Vagina (tissue), 2 donors: ENCODE measurements at regions not wholly inside any gene's neighbourhood (a gene's known extent, or its start where the extent isn't known, plus 50 kb on each side); places are given as distances from the start of the nearest gene placed in this dataset.

ENCODE experiments used
- DNase-seq, 2 donors: peaks; one replicate each; pipeline ENCODE4 v3.0.0-alpha.2; 2017; ENCODE audit errors: extremely low spot score in 2 of 2
- H3K27ac ChIP-seq: fragments of 200-600 bp; sonication (generic); one replicate; pipeline ENCODE4 v1.5.1; 2019
- H3K27me3 ChIP-seq: fragments of 200-600 bp; sonication (generic); one replicate; pipeline ENCODE4 v1.5.1; 2019
- H3K36me3 ChIP-seq, 2 donors: fragments of 200-600 bp; sonication (generic); one replicate each; pipeline ENCODE4 v1.5.1; 2017 to 2019
- H3K4me1 ChIP-seq: fragments of 200-600 bp; sonication (generic); one replicate; pipeline ENCODE4 v1.5.1; 2019
- H3K4me3 ChIP-seq, 2 donors: fragments of 200-600 bp; sonication (generic); 1 replicate in 1 of 2; 2 replicates in 1 of 2; pipeline ENCODE4 v1.5.1; 2016 to 2019
- H3K9me3 ChIP-seq: fragments of 200-600 bp; sonication (generic); one replicate; pipeline ENCODE4 v1.5.1; 2019
- CTCF ChIP-seq, 3 experiments: fragments of 450-650 bp in 2 of 3; fragments of 200-600 bp in 1 of 3; sonication (generic) in 1 of 3; IDR thresholded peaks; one replicate each; pipeline ENCODE4 v1.5.1; 2017 to 2019; ENCODE audit warnings: antibody characterized with exemption in 3 of 3, mild to moderate bottlenecking in 2 of 3, moderate library complexity in 2 of 3
- POLR2A ChIP-seq, 2 donors: fragments of 450-650 bp; IDR thresholded peaks; one replicate each; pipeline ENCODE4 v1.6.1; 2017; ENCODE audit warnings: antibody characterized with exemption in 2 of 2, mild to moderate bottlenecking in 2 of 2, moderate library complexity in 2 of 2
- POLR2AphosphoS5 ChIP-seq, 2 donors: sonication (generic); formaldehyde crosslinking; IDR thresholded peaks; one replicate each; pipeline ENCODE4 v1.9.0; 2017; ENCODE audit warnings: antibody characterized with exemption in 2 of 2, mild to moderate bottlenecking in 2 of 2, low read depth in 1 of 2; ENCODE audit not compliant: insufficient read depth in 1 of 2
- intact Hi-C: fragments of 100-400 bp; cut with DNase I; formaldehyde crosslinking; loops from one replicate; pipeline ENCODE4 v1.15.1; 2023

- H3K36me3 ChIP-seq = no peaks in the 10 kb centered on the region
- peaks cover 51% of the 10 kb centered on the region for H3K4me1 ChIP-seq
- no peak overlapping the region for H3K4me3 ChIP-seq
- H3K27ac ChIP-seq = no peak overlapping the region
- no peaks in the 10 kb centered on the region for H3K9me3 ChIP-seq
- TF ChIP-seq POLR2A (IDR thresholded peaks at IDR 0.05) (no peak), POLR2AphosphoS5 (IDR thresholded peaks at IDR 0.05; ENCODE audit: insufficient read depth in 1 of 2, low read depth in 1 of 2) (no peak), CTCF (IDR thresholded peaks at IDR 0.05) (no peak)
- intact Hi-C loops = no loop called here
- no peaks in the 10 kb centered on the region for H3K27me3 ChIP-seq
- no peak for DNase-seq
These were observed 119.3 kb upstream of the PKDCC start for GRCh38 chr2:41928526-41928925.

GRCh38 chr2:41930807-41931566, 116.8 kb upstream of the PKDCC start:
- Histone ChIP-seq H3K4me1 (peaks cover 54% of the 10 kb centered on the region), H3K27ac (peak overlapping the region; percentile 46), H3K4me3 (no peak overlapping the region), H3K36me3 (no peaks in the 10 kb centered on the region), H3K27me3 (no peaks in the 10 kb centered on the region), H3K9me3 (no peaks in the 10 kb centered on the region)
- no peak for DNase-seq
- TF ChIP-seq POLR2A (IDR thresholded peaks at IDR 0.05) = no peak
- no peak for TF ChIP-seq CTCF (IDR thresholded peaks at IDR 0.05)
- peak in 1 of 2 donors; percentile 52 for TF ChIP-seq POLR2AphosphoS5 (IDR thresholded peaks at IDR 0.05; ENCODE audit: insufficient read depth in 1 of 2, low read depth in 1 of 2)
- intact Hi-C loops = loop anchor here (5.0 kb wide), 1 partner anchor 131 kb away; no protein-coding TSS in a partner anchor

- Histone ChIP-seq H3K27ac (peak overlapping the region; percentile 46), H3K27me3 (no peaks in the 10 kb centered on the region), H3K9me3 (no peaks in the 10 kb centered on the region), H3K36me3 (no peaks in the 10 kb centered on the region), H3K4me3 (no peak overlapping the region), H3K4me1 (peaks cover 45% of the 10 kb centered on the region)
- TF ChIP-seq POLR2AphosphoS5 (IDR thresholded peaks at IDR 0.05; ENCODE audit: insufficient read depth in 1 of 2, low read depth in 1 of 2) (peak in 1 of 2 donors; percentile 86), POLR2A (IDR thresholded peaks at IDR 0.05) (no peak)
- intact Hi-C loops = loop anchor here (2.0 to 5.0 kb wide), 2 partner anchors 34 to 130 kb away; no protein-coding TSS in a partner anchor
- peak in 1 of 2 donors; percentile 96 for DNase-seq
These were observed 115.4 kb upstream of the PKDCC start for GRCh38 chr2:41932241-41933045.

GRCh38 chr2:41933046-41933420, 114.8 kb upstream of the PKDCC start:
- no peaks in the 10 kb centered on the region for H3K36me3 ChIP-seq
- no peak overlapping the region for H3K4me3 ChIP-seq
- H3K4me1 ChIP-seq = peaks cover 45% of the 10 kb centered on the region
- peak overlapping the region; percentile 46 for H3K27ac ChIP-seq
- DNase-seq = no peak
- intact Hi-C loops = loop anchor here (2.0 to 5.0 kb wide), 2 partner anchors 34 to 129 kb away; no protein-coding TSS in a partner anchor
- no peaks in the 10 kb centered on the region for H3K27me3 ChIP-seq
- TF ChIP-seq CTCF (IDR thresholded peaks at IDR 0.05) (no peak), POLR2A (IDR thresholded peaks at IDR 0.05) (no peak), POLR2AphosphoS5 (IDR thresholded peaks at IDR 0.05; ENCODE audit: insufficient read depth in 1 of 2, low read depth in 1 of 2) (no peak)
- H3K9me3 ChIP-seq = no peaks in the 10 kb centered on the region

GRCh38 chr2:41933585-41934320, 114.1 kb upstream of the PKDCC start:
- no peak for DNase-seq
- Histone ChIP-seq H3K4me3 (no peak overlapping the region), H3K27me3 (no peaks in the 10 kb centered on the region), H3K36me3 (no peaks in the 10 kb centered on the region), H3K4me1 (peaks cover 45% of the 10 kb centered on the region), H3K27ac (peak overlapping the region; percentile 46), H3K9me3 (no peaks in the 10 kb centered on the region)
- intact Hi-C loops = loop anchor here (2.0 to 5.0 kb wide), 2 partner anchors 33 to 129 kb away; no protein-coding TSS in a partner anchor
- TF ChIP-seq CTCF (IDR thresholded peaks at IDR 0.05) = no peak
- peak in 1 of 2 donors; percentile 76 for TF ChIP-seq POLR2AphosphoS5 (IDR thresholded peaks at IDR 0.05; ENCODE audit: insufficient read depth in 1 of 2, low read depth in 1 of 2)
- TF ChIP-seq POLR2A (IDR thresholded peaks at IDR 0.05) = no peak
